BJ (cell line): ENCODE measurements at regions not wholly inside any gene's neighbourhood (a gene's known extent, or its start where the extent isn't known, plus 50 kb on each side); places are given as distances from the start of the nearest gene placed in this dataset.

Experiments used
- CTCF ChIA-PET: fragments of 350-600 bp; formaldehyde crosslinking; extraction: SDS; loops from one replicate; lab custom pipeline; 2021; ENCODE audit warnings: antibody characterized with exemption, inconsistent platforms; lab: Yijun Ruan, JAX
- POLR2A ChIA-PET: fragments of 300-600 bp; sonication (Branson Sonifier 250); formaldehyde crosslinking; extraction: SDS; loops from one replicate; lab custom pipeline; 2021; ENCODE audit warnings: antibody characterized with exemption; lab: Charles Lee
- DNase-seq: peaks from one replicate; pipeline ENCODE4 v3.0.0-alpha.2; 2011; ENCODE audit warnings: low read depth
- H3K27me3 ChIP-seq: 2 replicates; pipeline ENCODE4 v1.6.0; 2011; ENCODE audit warnings: low read length; ENCODE audit not compliant: control insufficient read depth, insufficient read depth
- H3K36me3 ChIP-seq: 2 replicates; pipeline ENCODE4 v1.5.1; 2011; ENCODE audit warnings: low read length; ENCODE audit not compliant: control insufficient read depth, insufficient read depth
- H3K4me3 ChIP-seq: 2 replicates; pipeline ENCODE4 v1.5.1; 2011; ENCODE audit warnings: low read depth, mild to moderate bottlenecking, control low read depth, low read length
- TF ChIP-seq, protein P1 (sequence below): IDR thresholded peaks from 2 replicates; pipeline ENCODE4 v1.5.1; 2011; ENCODE audit warnings: low read depth, mild to moderate bottlenecking, control low read depth, inconsistent platforms, low read length, moderate library complexity; ENCODE audit not compliant: insufficient read depth

DNA sequence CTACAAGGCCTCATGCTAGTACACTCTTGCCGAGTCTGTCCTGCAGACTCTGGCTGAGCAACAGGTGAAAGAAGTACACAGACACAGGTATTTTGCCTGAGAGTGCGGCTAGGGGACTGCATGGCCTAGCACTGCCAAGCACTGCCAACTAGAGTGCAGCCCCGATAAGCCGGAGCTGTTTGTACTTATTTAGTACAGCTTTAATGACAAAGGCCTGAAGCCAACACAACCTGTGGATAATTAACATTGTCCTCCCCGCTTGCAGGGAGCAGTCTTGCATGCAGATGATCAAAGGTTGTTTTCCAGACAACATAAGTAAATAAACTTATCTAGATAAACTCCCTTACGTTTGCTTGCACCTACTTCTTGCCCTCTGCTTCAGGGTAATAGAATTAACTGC lies 63.7 kb upstream of the MMADHC start:
- ChIA-PET CTCF (no interaction called here), POLR2A (no interaction called here)
- no peak for DNase-seq
- Histone ChIP-seq H3K4me3 (no peak overlapping the region), H3K36me3 (no peaks in the 10 kb centered on the region), H3K27me3 (no peaks in the 10 kb centered on the region)
- TF ChIP-seq, protein P1, sequence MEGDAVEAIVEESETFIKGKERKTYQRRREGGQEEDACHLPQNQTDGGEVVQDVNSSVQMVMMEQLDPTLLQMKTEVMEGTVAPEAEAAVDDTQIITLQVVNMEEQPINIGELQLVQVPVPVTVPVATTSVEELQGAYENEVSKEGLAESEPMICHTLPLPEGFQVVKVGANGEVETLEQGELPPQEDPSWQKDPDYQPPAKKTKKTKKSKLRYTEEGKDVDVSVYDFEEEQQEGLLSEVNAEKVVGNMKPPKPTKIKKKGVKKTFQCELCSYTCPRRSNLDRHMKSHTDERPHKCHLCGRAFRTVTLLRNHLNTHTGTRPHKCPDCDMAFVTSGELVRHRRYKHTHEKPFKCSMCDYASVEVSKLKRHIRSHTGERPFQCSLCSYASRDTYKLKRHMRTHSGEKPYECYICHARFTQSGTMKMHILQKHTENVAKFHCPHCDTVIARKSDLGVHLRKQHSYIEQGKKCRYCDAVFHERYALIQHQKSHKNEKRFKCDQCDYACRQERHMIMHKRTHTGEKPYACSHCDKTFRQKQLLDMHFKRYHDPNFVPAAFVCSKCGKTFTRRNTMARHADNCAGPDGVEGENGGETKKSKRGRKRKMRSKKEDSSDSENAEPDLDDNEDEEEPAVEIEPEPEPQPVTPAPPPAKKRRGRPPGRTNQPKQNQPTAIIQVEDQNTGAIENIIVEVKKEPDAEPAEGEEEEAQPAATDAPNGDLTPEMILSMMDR = no peak

DNA sequence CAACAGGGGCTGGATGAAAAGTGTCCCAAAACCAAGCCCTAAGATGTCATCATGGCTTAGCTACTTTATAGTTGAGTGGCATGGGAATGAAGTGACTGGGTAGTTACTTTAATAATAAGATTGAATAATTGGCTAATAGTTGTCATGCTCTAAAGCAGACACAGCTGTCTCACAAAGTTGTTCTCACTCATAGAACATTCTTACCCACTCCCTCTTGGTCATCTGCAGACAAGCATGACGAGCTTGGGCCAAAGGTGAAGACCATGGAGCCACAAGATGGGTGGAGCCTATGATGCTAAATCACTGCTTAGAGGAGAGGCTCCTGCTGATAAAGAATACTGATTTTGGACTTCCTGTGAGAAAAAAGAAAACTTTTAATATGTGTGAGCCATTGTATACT lies 62.4 kb upstream of the MMADHC start:
- H3K27me3 ChIP-seq = no peaks in the 10 kb centered on the region
- H3K36me3 ChIP-seq = no peaks in the 10 kb centered on the region
- H3K4me3 ChIP-seq = no peak overlapping the region
- POLR2A ChIA-PET = no interaction called here
- CTCF ChIA-PET = no interaction called here
- DNase-seq = no peak
- TF ChIP-seq, protein P1 = no peak

DNA sequence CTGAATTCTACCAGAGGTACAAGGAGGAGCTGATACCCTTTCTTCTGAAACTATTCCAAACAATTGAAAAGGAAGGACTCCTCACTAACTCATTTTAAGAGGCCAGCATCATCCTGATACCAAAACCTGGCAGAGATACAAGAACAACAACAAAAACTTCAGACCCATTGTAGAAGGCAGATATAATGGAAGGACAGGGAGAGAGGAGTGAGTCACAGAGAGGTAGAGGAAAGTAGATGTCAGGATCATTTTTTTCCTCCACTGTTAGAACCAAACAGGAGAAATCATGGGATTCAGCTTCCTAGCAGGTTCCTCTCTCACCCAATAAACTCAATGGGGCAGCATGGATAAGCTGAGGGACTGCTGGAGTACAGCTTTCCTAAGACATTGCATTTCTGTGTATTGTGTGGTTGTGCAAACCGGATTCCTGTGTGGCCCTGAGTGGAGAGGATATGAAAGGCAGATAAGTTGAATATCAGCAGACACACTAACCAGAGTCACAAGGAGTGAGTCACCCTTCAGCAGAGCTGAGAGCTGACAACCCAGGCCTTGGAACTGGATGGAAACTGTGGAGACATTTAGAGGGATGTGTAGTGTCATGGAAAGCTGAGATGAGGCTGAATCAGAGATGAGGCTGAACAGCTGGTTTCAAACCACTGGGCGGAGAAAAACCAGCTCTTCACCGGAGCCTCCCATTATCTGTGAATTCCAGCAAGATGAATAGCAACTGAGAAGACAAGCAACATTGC lies 60.9 kb upstream of the MMADHC start:
- Histone ChIP-seq H3K27me3 (no peaks in the 10 kb centered on the region), H3K36me3 (no peaks in the 10 kb centered on the region), H3K4me3 (no peak overlapping the region)
- CTCF ChIA-PET = interaction anchor here (1.2 to 1.5 kb wide), 4 partner anchors 10 to 82 kb away, joined by 3 to 7 read pairs (median 4); no protein-coding TSS in a partner anchor
- TF ChIP-seq, protein P1 = peak; percentile 18; the same call in 1 of the 2 replicates
- POLR2A ChIA-PET = no interaction called here
- DNase-seq = peak; percentile 97

DNA sequence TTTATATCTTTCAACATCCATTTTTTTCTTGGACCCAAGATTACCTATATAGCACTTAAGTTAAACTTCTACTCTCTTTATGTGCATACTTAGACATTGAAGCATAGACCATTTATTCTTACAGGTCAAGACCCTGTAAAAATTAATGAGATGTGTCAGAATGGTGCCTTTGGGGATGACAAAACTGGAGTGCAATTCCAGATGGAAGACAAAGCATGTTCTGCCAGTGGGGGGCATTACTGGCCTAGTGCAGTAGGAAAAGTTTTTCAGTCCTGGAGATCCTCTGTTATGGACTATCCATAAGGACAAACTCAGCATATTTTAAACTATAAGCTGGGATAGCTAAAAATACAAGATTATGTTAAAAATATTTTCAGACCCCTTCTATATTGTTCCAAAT lies 57.8 kb upstream of the MMADHC start:
- peak; percentile 27 for DNase-seq
- H3K4me3 ChIP-seq = no peak overlapping the region
- TF ChIP-seq, protein P1 = peak; percentile 55
- H3K27me3 ChIP-seq = no peaks in the 10 kb centered on the region
- H3K36me3 ChIP-seq = no peaks in the 10 kb centered on the region
- POLR2A ChIA-PET = no interaction called here
- CTCF ChIA-PET = interaction anchor here (0.6 to 1.6 kb wide), 6 partner anchors 14 to 1131 kb away, joined by 3 to 4 read pairs (median 3); no protein-coding TSS in a partner anchor
